ENCODE measurements at regions not wholly inside any gene's neighbourhood (a gene's known extent, or its start where the extent isn't known, plus 50 kb on each side); places are given as distances from the start of the nearest gene placed in this dataset.

GRCh38 chr7:68720697-68721096 lies 877.6 kb upstream of the AUTS2 start:
- no peak for TF ChIP-seq CTCF (IDR thresholded peaks at IDR 0.05; ENCODE audit: low read depth, low read length)
- TF ChIP-seq EZH2phosphoT487 (IDR thresholded peaks at IDR 0.05; ENCODE audit: low read depth) = no peak

All from OCI-LY3 (cell line).